Adrenal gland (tissue), 5 donors: ENCODE measurements at regions not wholly inside any gene's neighbourhood (a gene's known extent, or its start where the extent isn't known, plus 50 kb on each side); places are given as distances from the start of the nearest gene placed in this dataset.
"Not testable (repeated sequence)": the region's sequence is repeated elsewhere in the genome, so short reads cannot be mapped to it uniquely, and the experiment has no call there.

Experiments
- CTCF ChIP-seq, 6 experiments: fragments of 450-650 bp in 4 of 6; fragments of 200-600 bp in 2 of 6; sonication (generic) in 1 of 6; IDR thresholded peaks; 1 replicate in 5 of 6; 2 replicates in 1 of 6; pipeline versions ENCODE4 v1.5.1 to v1.8.0; 2016 to 2021; ENCODE audit warnings: antibody characterized with exemption in 6 of 6, mild to moderate bottlenecking in 2 of 6, moderate library complexity in 1 of 6
- POLR2A ChIP-seq, 2 donors: fragments of 450-650 bp; IDR thresholded peaks; one replicate each; pipeline ENCODE4 v1.6.1; 2017; ENCODE audit warnings: antibody characterized with exemption in 2 of 2, mild to moderate bottlenecking in 2 of 2, moderate library complexity in 1 of 2
- donor health status: DM: no; HTN: no; CAD: no.

GRCh38 chr2:89579154-89579553 is 887.7 kb downstream of the RPIA start:
- not testable (repeated sequence) for TF ChIP-seq CTCF, POLR2A (IDR thresholded peaks at IDR 0.05)
